Endothelial cell of umbilical vein (primary cell): ENCODE measurements at regions not wholly inside any gene's neighbourhood (a gene's known extent, or its start where the extent isn't known, plus 50 kb on each side); places are given as distances from the start of the nearest gene placed in this dataset.

Experiments used
- BruUV-seq: library from RNA; stranded (reverse); fragments of 400-500 nt; replicated peaks from 2 replicates; lab custom pipeline; 2021; lab: Mats Ljungman, UMichigan
- CTCF ChIA-PET: fragments of 300-600, 350-600 bp; sonication (Branson Sonifier 250); formaldehyde crosslinking; loops from one replicate; lab custom pipeline; 2021; ENCODE audit warnings: antibody characterized with exemption, inconsistent platforms; lab: Charles Lee
- POLR2A ChIA-PET: fragments of 300-600, 350-600 bp; sonication (Branson Sonifier 250); formaldehyde crosslinking; loops from one replicate; lab custom pipeline; 2021; ENCODE audit warnings: antibody characterized with exemption, inconsistent platforms; lab: Charles Lee
- DNase-seq: peaks from one replicate; pipeline ENCODE4 v3.0.0-alpha.2; 2011; ENCODE audit warnings: low read depth, low spot score
- FAIRE-seq: peaks from 2 replicates; lab custom pipeline; 2011; peaks lifted over from hg19 to GRCh38; lab: Jason Lieb, UNC
- H2AFZ ChIP-seq: 2 replicates; pipeline ENCODE4 v1.6.0; 2012; ENCODE audit warnings: low read depth, low read length, control low read depth, inconsistent platforms
- H3K27ac ChIP-seq: 2 replicates; pipeline ENCODE4 v1.5.1; 2011; ENCODE audit warnings: low read depth, mild to moderate bottlenecking, control low read depth, low read length, moderate library complexity; ENCODE audit not compliant: insufficient read depth
- H3K27me3 ChIP-seq, 2 experiments: 2 replicates each; pipeline versions ENCODE4 v1.6.0 to v1.6.1; 2011; ENCODE audit warnings: low read length in 2 of 2, mixed read lengths in 1 of 2; ENCODE audit not compliant: control insufficient read depth in 2 of 2, insufficient read depth in 2 of 2
- H3K36me3 ChIP-seq, 2 experiments: 2 replicates in 1 of 2; 3 replicates in 1 of 2; pipeline ENCODE4 v1.5.1; 2011; ENCODE audit warnings: low read length in 2 of 2, mild to moderate bottlenecking in 1 of 2, moderate library complexity in 1 of 2; ENCODE audit not compliant: control insufficient read depth in 2 of 2, insufficient read depth in 2 of 2; ENCODE audit errors: extremely low read depth in 1 of 2
- H3K4me1 ChIP-seq: 3 replicates; pipeline ENCODE4 v1.5.1; 2011; ENCODE audit warnings: mild to moderate bottlenecking, low read length; ENCODE audit not compliant: control insufficient read depth, insufficient read depth; ENCODE audit errors: extremely low read depth
- H3K4me2 ChIP-seq: 2 replicates; pipeline ENCODE4 v1.6.1; 2011; ENCODE audit warnings: low read length, control low read depth, mixed read lengths; ENCODE audit not compliant: insufficient read depth
- H3K4me3 ChIP-seq, 3 experiments: fragments of 200-600 bp in 1 of 3; sonication (generic), shearing (Covaris generic) in 1 of 3; replicated peaks in 1 of 3; 2 replicates each; pipeline ENCODE4 v1.5.1; 2011 to 2016; ENCODE audit warnings: control low read depth in 3 of 3, low read length in 3 of 3, mild to moderate bottlenecking in 2 of 3, inconsistent platforms in 1 of 3, low read depth in 1 of 3, moderate library complexity in 1 of 3; ENCODE audit not compliant: insufficient read depth in 1 of 3
- H3K79me2 ChIP-seq: 2 replicates; pipeline ENCODE4 v1.6.0; 2012; ENCODE audit warnings: low read length, inconsistent platforms; ENCODE audit not compliant: control insufficient read depth, insufficient read depth
- H3K9ac ChIP-seq: replicated peaks from 2 replicates; pipeline ENCODE3; 2011; ENCODE audit warnings: low read length, control low read depth; ENCODE audit not compliant: insufficient read depth; ENCODE audit errors: extremely low read depth
- H3K9me1 ChIP-seq: replicated peaks from 3 replicates; pipeline ENCODE4 v1.6.0; 2011; ENCODE audit warnings: mild to moderate bottlenecking, low read length; ENCODE audit not compliant: control insufficient read depth, insufficient read depth; ENCODE audit errors: extremely low read depth
- H3K9me3 ChIP-seq: replicated peaks from 2 replicates; pipeline ENCODE4 v1.5.1; 2012; ENCODE audit warnings: low read length, inconsistent platforms; ENCODE audit not compliant: control insufficient read depth, insufficient read depth
- H4K20me1 ChIP-seq: replicated peaks from 2 replicates; pipeline ENCODE3; 2011; ENCODE audit warnings: mild to moderate bottlenecking, low read length; ENCODE audit not compliant: control insufficient read depth, insufficient read depth; ENCODE audit errors: extremely low read depth
- EZH2 ChIP-seq: IDR thresholded peaks from 2 replicates; pipeline ENCODE4 v1.6.1; 2012; ENCODE audit warnings: borderline replicate concordance, low read depth, mild to moderate bottlenecking, moderate library complexity, low read length, inconsistent platforms; ENCODE audit not compliant: severe bottlenecking
- FOS ChIP-seq: IDR thresholded peaks from 2 replicates; pipeline ENCODE4 v1.6.1; 2011; ENCODE audit warnings: mild to moderate bottlenecking, low read length, moderate library complexity, borderline replicate concordance; ENCODE audit not compliant: insufficient read depth
- GATA2 ChIP-seq: IDR thresholded peaks from 2 replicates; pipeline ENCODE4 v1.7.0; 2011; ENCODE audit warnings: low read depth, mild to moderate bottlenecking, moderate library complexity, mixed read lengths, low read length; ENCODE audit not compliant: insufficient read length, insufficient read depth
- JUN ChIP-seq: IDR thresholded peaks from 2 replicates; pipeline ENCODE4 v1.6.1; 2011; ENCODE audit warnings: borderline replicate concordance, low read depth; ENCODE audit not compliant: insufficient read length, insufficient read depth
- MYC ChIP-seq: IDR thresholded peaks from one replicate; pipeline ENCODE4 v1.6.1; 2011; ENCODE audit warnings: mild to moderate bottlenecking, low read depth, low read length
- POLR2A ChIP-seq: IDR thresholded peaks from 2 replicates; pipeline ENCODE4 v1.6.1; 2012; ENCODE audit warnings: low read depth, mild to moderate bottlenecking, control low read depth, low read length
- POLR2AphosphoS5 ChIP-seq: IDR thresholded peaks from 2 replicates; pipeline ENCODE4 v1.6.1; 2012; ENCODE audit warnings: low read depth, mild to moderate bottlenecking, control low read depth, low read length, moderate library complexity; ENCODE audit not compliant: insufficient read depth
- dilution Hi-C: fragments of 300-500 bp; cut with MboI; formaldehyde crosslinking; loops from one replicate; pipeline ENCODE4 v1.15.0; 2019; ENCODE audit warnings: low sequenced_read_pairs; ENCODE audit not compliant: extremely low pct_ligation_motif_present
- intact Hi-C: fragments of 100-400 bp; cut with micrococcal nuclease; formaldehyde crosslinking; loops from one replicate; pipeline ENCODE4 v1.10.0; 2022
- TF ChIP-seq, protein P1 (sequence below): IDR thresholded peaks from 2 replicates; pipeline ENCODE4 v1.6.1; 2011; ENCODE audit not compliant: insufficient read depth, insufficient read length
- TF ChIP-seq, protein P2 (sequence below), 2 donors: IDR thresholded peaks; 1 replicate in 1 of 2; 2 replicates in 1 of 2; pipeline ENCODE4 v1.5.1; 2011; ENCODE audit warnings: low read length in 2 of 2, mild to moderate bottlenecking in 2 of 2, moderate library complexity in 2 of 2, control low read depth in 1 of 2, inconsistent platforms in 1 of 2, low read depth in 1 of 2; ENCODE audit not compliant: insufficient read depth in 1 of 2; ENCODE audit errors: extremely low read depth in 1 of 2

DNA sequence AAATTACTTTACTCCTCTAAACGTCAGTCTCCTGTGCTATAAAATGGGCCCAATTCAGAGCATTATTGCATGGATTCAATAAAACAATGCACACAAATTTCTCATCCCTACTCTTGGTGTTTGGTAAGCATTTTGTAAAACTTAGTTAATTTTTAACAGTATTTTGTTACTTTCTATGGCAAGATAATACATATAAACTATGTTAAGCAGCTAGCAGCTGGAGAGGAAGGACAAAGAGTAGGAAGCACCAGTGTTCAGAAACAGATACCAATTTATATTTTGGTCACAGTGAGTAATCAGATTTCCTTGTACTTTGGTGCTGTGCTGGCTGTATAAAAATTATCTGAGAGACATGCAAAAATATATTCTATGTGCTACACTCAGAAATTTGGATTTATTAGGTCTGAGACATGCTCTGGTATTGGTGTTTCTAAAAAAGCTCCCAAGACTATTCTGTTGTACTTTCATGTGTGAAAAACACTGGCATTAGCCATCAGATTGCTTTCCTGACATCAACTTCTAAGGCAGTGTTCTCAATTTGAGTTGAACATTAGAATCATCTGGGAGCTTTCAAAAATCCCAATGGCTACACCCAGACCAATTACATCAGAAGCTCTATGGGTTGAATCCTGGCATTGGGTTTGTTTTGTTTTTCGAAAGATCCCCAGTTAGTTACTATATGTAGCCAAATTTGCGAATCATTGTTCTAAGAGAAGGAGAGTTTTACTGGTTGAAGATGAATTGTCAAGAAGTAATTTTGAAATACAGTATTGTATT is 100.3 kb upstream of the C1orf87 start:
- H3K9me1 ChIP-seq = no peaks in the 10 kb centered on the region
- no peak overlapping the region for H3K4me2 ChIP-seq
- no peak for FAIRE-seq
- no peaks in the 10 kb centered on the region for H3K79me2 ChIP-seq
- H2AFZ ChIP-seq = no peak overlapping the region
- no peak overlapping the region for H3K27ac ChIP-seq
- no peaks in the 10 kb centered on the region for H4K20me1 ChIP-seq
- ChIA-PET CTCF (interaction anchor here (0.6 kb wide), 1 partner anchor 1897 kb away, joined by 4 read pairs; no protein-coding TSS in a partner anchor), POLR2A (no interaction called here)
- dilution Hi-C loops (no loop called here), intact Hi-C loops (no loop called here)
- no peaks in the 10 kb centered on the region for H3K4me1 ChIP-seq
- H3K36me3 ChIP-seq = no peaks in the 10 kb centered on the region
- TF ChIP-seq, protein P1, sequence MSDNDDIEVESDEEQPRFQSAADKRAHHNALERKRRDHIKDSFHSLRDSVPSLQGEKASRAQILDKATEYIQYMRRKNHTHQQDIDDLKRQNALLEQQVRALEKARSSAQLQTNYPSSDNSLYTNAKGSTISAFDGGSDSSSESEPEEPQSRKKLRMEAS = no peak
- TF ChIP-seq FOS (no peak), EZH2 (no peak), POLR2AphosphoS5 (no peak), MYC (no peak), GATA2 (no peak)
- H3K27me3 ChIP-seq = no peaks in the 10 kb centered on the region
- no peak overlapping the region for H3K9ac ChIP-seq
- no TSS peak for BruUV-seq
- DNase-seq = no peak
- no peaks in the 10 kb centered on the region for H3K9me3 ChIP-seq
- no peak overlapping the region for H3K4me3 ChIP-seq

DNA sequence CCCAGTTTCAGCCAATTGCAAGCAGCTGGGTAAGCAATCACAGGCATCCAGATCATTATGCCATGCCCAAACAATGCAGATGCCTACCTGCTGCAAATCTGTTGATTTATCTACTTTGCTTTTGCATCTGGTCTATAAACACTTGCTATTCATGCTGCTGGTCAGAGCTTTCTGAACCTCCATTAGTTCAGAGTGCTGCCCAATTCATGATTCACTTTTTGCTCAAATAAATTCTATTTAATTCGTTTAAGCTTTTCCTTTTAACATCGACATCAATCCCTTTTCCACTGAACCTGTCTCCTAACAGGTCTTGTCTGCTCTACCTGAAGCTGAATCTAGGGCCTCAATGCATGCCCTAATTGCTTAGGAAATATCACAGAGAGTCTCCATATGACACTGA is 99.4 kb upstream of the C1orf87 start:
- Histone ChIP-seq H3K27ac (no peak overlapping the region), H3K4me1 (no peaks in the 10 kb centered on the region), H4K20me1 (no peaks in the 10 kb centered on the region), H3K9me3 (no peaks in the 10 kb centered on the region), H3K9ac (no peak overlapping the region), H3K9me1 (no peaks in the 10 kb centered on the region), H3K4me2 (no peak overlapping the region), H3K27me3 (no peaks in the 10 kb centered on the region), H2AFZ (no peak overlapping the region), H3K36me3 (no peaks in the 10 kb centered on the region), H3K79me2 (no peaks in the 10 kb centered on the region), H3K4me3 (no peak overlapping the region)
- DNase-seq = no peak
- dilution Hi-C loops = no loop called here
- ChIA-PET POLR2A (no interaction called here), CTCF (interaction anchor here (1.2 to 1.6 kb wide), 2 partner anchors 8 to 1681 kb away, joined by 4 read pairs; no protein-coding TSS in a partner anchor)
- no peak for TF ChIP-seq POLR2AphosphoS5
- TF ChIP-seq GATA2 = no peak
- TF ChIP-seq, protein P1 = no peak
- no peak for TF ChIP-seq POLR2A
- TF ChIP-seq, protein P2, sequence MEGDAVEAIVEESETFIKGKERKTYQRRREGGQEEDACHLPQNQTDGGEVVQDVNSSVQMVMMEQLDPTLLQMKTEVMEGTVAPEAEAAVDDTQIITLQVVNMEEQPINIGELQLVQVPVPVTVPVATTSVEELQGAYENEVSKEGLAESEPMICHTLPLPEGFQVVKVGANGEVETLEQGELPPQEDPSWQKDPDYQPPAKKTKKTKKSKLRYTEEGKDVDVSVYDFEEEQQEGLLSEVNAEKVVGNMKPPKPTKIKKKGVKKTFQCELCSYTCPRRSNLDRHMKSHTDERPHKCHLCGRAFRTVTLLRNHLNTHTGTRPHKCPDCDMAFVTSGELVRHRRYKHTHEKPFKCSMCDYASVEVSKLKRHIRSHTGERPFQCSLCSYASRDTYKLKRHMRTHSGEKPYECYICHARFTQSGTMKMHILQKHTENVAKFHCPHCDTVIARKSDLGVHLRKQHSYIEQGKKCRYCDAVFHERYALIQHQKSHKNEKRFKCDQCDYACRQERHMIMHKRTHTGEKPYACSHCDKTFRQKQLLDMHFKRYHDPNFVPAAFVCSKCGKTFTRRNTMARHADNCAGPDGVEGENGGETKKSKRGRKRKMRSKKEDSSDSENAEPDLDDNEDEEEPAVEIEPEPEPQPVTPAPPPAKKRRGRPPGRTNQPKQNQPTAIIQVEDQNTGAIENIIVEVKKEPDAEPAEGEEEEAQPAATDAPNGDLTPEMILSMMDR (IDR thresholded peaks at IDR 0.05; ENCODE audit: extremely low read depth in 1 of 2, insufficient read depth in 1 of 2, low read depth in 1 of 2, low read length in 2 of 2) = no peak
- no peak for TF ChIP-seq JUN
- TF ChIP-seq MYC = no peak
- TF ChIP-seq FOS = no peak
- no peak for TF ChIP-seq EZH2
- no TSS peak for BruUV-seq
- intact Hi-C loops = no loop called here
- FAIRE-seq = no peak
